ENCODE measurements at regions not wholly inside any gene's neighbourhood (a gene's known extent, or its start where the extent isn't known, plus 50 kb on each side); places are given as distances from the start of the nearest gene placed in this dataset.

GRCh38 chr13:107295416-107296140, 727.6 kb upstream of the ARGLU1 start:
- no peak for DNase-seq

- DNase-seq = no peak
These were observed 726.0 kb upstream of the ARGLU1 start for GRCh38 chr13:107293924-107294323.

- DNase-seq = no peak
These were observed 723.9 kb upstream of the ARGLU1 start for GRCh38 chr13:107291875-107292274.

GRCh38 chr13:107289540-107289939, 721.6 kb upstream of the ARGLU1 start:
- DNase-seq = no peak

- no peak for DNase-seq
These were observed 716.2 kb upstream of the ARGLU1 start for GRCh38 chr13:107284173-107284572.

- no peak for DNase-seq
These were observed 710.0 kb upstream of the ARGLU1 start for GRCh38 chr13:107277911-107278310.

- no peak for DNase-seq
These were observed 709.0 kb upstream of the ARGLU1 start for GRCh38 chr13:107276936-107277335.

GRCh38 chr13:107275945-107276614, 708.1 kb upstream of the ARGLU1 start:
- no peak for DNase-seq

GRCh38 chr13:107275312-107275711, 707.4 kb upstream of the ARGLU1 start:
- DNase-seq = no peak

- DNase-seq = no peak
These were observed 703.3 kb upstream of the ARGLU1 start for GRCh38 chr13:107271227-107271626.

GRCh38 chr13:107266657-107267056, 698.7 kb upstream of the ARGLU1 start:
- no peak for DNase-seq

- no peak for DNase-seq
These were observed 690.8 kb upstream of the ARGLU1 start for GRCh38 chr13:107258599-107259187.

GRCh38 chr13:107254392-107254791, 686.5 kb upstream of the ARGLU1 start:
- no peak for DNase-seq

GRCh38 chr13:107252428-107252827, 684.5 kb upstream of the ARGLU1 start:
- DNase-seq = no peak

- DNase-seq = no peak
These were observed 684.1 kb upstream of the ARGLU1 start for GRCh38 chr13:107252021-107252420.

GRCh38 chr13:107251341-107251740, 683.4 kb upstream of the ARGLU1 start:
- no peak for DNase-seq

GRCh38 chr13:107250628-107251027, 682.7 kb upstream of the ARGLU1 start:
- DNase-seq = no peak

GRCh38 chr13:107244241-107244640, 676.3 kb upstream of the ARGLU1 start:
- no peak for DNase-seq

GRCh38 chr13:107242138-107242537, 674.2 kb upstream of the ARGLU1 start:
- no peak for DNase-seq

GRCh38 chr13:107241381-107241780, 673.4 kb upstream of the ARGLU1 start:
- DNase-seq = no peak

GRCh38 chr13:107239213-107239612, 671.3 kb upstream of the ARGLU1 start:
- DNase-seq = no peak

- DNase-seq = no peak
These were observed 670.5 kb upstream of the ARGLU1 start for GRCh38 chr13:107238262-107238981.

GRCh38 chr13:107234319-107235073, 666.6 kb upstream of the ARGLU1 start:
- no peak for DNase-seq

Data from CD4-positive, alpha-beta T cell treated with Interleukin-10 for 1 hour (primary cell).